HG03571 (cell line): ENCODE measurements at regions not wholly inside any gene's neighbourhood (a gene's known extent, or its start where the extent isn't known, plus 50 kb on each side); places are given as distances from the start of the nearest gene placed in this dataset.

Source experiments
- ATAC-seq: cut with Tn5 transposase; IDR thresholded peaks from one replicate; pipeline ENCODE4 v1.9.1; 2021; ENCODE audit not compliant: unreplicated experiment

GRCh38 chr10:44674536-44675386 lies 236.4 kb upstream of the TMEM72 start:
- no peak for ATAC-seq

DNA sequence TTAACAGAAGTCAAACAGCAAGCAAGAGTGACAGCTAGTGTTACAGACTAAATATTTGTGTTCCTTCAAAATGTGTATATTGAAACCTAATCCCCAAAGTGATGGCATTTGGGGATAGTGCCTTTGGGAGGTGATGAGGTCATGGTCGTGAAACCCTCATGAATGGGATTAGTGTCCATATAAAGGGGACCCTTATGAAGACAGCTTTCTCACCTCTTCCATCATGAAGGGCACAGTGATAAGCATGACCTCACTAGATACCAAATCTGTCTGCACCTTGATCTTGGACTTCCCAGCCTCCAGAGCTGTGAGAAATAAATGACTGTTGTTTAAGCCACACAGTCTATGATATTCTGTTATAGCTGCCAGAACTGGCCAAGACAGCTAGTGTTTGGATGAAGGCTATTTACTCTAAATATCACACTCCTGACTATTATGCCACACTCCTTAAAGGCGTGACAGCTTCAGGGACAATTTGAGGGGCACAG lies 235.7 kb upstream of the TMEM72 start:
- no peak for ATAC-seq

DNA sequence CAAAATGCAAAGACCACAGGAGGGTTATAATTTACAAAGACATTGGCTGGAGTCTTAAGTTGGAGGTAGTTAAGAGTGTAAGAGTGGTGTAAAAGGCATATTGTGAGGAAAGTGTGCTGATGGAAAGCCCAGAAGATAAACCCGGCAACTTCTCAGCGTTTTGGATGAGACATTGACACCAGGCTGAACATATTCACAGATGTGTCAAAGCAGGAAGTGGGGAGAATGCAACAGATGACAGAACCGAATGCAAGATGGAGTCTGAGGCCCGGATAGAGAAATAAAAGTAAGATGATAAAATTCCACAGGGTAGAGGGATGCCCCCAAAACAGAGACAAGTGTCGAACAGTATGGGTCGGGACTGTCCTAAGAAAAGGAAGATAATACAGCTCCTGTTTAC lies 230.4 kb upstream of the TMEM72 start:
- no peak for ATAC-seq

DNA sequence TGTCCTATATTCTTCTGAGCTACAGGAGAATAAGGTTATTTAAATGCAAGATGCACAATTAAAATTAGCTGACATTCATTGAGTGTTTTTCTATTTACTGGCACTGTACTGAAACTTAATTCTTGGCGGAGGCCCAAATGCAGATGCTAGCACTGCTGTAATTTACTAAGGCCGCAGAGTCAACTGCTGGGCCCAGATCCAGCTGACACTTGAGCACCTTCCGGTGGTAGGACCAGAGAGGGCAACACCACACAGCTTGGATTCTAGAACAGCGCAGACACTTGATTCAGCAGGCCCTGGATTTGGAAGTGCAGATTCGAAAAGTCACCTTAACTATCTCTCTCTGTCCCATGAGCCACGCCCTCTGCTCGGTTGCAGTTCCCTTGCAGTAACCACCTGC lies 228.6 kb upstream of the TMEM72 start:
- no peak for ATAC-seq

- ATAC-seq: no peak
Measured at GRCh38 chr10:44684661-44685060, 226.5 kb upstream of the TMEM72 start.

GRCh38 chr10:44685220-44685619 lies 225.9 kb upstream of the TMEM72 start:
- no peak for ATAC-seq

DNA sequence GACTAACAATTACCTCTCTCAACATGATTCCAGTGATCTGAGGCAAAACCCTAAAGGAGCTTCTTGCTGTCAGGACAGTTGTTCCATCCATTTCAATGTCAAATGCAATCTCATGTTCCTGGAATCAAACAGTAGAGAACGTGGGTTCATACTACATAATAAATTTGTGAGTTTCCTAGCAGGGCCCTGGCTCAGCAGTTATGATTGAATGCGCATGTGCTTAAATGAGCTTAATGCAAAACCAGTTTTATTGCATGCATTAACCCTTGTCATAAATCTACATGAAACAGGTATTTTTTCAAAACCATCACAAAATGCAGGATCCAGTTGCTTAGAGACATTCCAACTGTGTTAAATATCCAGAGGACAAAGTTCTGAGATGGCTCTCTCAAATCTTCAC lies 225.4 kb upstream of the TMEM72 start:
- ATAC-seq: no peak

DNA sequence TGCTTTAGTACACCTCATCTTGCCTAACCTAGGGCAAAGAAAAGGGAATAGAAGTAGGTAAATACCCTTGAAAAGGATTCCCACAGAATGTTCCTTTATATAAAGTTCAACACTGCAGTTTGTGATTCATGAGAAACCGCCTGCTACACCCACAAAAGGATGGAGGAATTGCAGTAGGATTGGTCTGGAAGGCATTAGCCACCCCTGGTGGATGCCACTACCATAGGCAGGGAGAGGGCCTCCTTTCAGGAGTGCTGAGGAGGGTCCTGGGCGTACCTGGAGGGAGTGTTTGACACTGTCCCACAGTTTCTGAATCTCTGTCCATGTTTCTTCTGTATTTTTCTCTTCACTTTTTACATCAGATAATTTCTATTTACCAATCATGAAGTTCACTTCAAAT lies 221.8 kb upstream of the TMEM72 start:
- no peak for ATAC-seq

DNA sequence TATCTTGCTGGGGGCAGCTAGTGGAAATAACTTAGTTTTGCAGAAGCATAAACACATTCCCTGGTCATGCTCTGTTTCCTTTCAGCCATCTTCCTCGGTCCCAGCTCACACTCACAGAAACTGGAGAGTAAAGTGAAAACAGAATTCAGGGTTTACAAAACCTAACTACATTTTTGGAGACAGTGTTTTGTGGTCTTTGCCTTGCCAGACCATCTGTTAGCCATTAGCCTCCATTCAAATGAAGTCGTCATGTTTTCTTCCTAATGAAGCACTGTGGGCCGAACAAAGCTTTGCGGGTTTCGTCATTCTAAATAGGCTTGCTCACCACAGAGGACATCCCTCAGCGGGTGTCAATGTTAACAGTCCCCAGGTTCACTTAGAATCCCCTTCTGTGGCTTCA lies 214.6 kb upstream of the TMEM72 start:
- no peak for ATAC-seq

DNA sequence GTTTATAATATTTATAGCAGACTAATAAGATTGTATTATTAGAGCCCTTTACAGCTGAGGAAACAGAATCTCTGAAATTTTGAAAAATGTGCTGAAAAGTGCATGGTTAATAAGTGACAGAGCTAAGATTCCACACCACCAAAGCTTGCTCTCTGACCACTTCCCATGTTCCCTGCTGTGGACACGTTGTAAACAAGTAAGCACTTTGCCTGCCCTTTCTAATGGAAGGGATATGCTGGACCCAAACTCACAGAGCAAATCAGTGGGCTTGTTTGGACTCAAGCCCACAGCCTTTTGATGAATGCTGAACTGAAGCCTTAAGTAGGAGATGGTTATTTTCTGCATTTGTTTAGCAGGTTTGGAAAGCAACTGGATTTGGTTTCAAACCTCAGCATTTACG lies 214.0 kb upstream of the TMEM72 start:
- ATAC-seq: no peak

DNA sequence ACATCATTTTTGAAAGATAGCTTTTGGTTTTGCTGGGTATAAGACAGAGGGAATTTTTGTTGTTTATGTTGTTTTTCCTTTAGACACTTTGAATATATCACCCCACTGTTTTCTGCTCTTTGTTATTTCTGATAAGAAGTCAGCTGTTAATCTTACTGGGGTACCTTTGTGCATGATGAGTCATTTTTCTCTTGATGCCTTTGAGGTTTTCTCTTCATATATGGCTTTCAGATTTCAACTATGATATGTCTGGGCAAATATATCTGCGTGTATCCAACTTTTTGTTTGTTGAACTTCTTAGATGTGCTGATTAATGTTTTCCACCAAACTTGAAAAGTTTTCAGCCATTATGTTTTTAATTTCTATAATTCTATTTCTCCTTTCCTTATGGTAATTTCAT lies 208.6 kb upstream of the TMEM72 start:
- no peak for ATAC-seq

DNA sequence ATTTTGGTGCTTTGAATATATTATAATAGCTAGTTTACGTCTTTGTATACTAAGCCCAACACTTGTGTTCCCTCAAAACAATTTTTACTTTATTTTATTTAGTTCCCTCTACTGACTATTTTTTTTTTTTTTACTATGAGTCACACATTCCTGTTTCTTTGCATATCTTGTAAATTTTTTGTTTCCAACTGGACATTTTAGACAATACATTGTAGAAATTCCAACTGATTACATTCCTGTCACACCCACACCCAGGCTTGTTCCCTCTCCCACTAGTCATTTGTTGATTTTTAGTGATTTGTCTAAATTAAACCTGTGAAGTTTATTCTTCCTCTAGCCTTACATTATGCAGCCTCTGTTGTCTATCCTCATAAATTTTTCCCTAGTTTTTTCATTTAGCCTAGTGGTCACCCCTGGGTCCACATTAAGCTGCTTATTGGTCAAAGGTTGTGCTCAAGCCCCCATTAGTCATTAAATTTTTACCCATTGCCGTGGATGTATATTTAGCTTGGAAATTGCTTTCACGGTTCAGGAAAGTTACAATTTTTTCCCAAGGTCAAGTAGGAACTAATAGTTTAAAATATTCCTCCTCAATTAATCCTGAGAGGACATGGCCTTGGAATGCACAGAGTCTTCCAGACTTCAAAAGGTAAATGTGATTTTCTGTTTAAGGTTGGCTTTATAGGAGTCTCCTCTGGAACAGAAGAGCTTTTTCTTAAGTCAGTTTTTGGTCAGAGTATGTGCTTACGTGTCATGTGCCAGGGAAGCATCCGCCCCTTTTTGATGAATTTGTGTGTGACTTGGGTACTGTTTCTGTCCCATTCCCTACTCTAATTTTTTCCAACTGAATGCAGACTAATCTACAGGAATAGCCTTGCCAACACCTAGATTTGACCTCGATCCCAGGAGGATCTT lies 207.6 kb upstream of the TMEM72 start:
- ATAC-seq: no peak

GRCh38 chr10:44704616-44705015 lies 206.5 kb upstream of the TMEM72 start:
- ATAC-seq: no peak

GRCh38 chr10:44706745-44707144 lies 204.4 kb upstream of the TMEM72 start:
- ATAC-seq: no peak

DNA sequence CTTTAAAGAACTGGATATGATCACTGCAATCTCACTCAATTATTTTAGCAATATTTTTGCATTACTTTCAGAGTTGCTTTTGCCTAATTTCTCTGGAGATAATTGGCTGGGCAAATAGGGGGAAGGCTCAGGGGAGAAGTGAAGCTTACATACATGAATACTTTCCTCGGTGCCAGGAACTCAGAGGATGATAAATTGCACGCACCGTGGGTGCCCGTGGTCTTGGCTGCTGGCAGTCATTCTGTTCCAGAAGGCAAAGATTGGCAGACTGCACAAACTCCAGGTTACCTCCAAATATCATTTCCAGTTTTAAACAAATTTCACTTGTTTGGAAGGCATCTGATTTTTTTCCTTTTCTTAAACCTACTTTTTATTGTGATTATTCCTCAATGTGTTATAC lies 197.8 kb upstream of the TMEM72 start:
- no peak for ATAC-seq

DNA sequence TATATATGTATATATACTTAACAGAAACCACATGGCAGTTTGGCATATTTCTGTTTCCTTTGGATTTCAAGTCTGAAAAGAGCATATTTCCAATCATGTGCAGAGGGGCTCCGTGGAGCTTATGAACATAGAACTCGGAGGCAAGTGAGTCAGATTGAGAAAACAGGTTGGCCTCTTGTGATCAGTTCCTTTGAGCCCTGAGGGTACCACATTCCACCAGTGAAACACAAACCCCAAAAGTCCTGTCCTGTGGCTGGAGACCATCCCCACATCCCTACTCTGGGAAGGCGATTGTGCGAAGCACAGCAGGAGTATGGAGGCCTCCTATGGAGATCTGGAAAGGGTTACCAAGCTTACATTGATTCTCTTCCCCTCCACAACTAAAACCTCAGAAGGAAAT lies 196.7 kb upstream of the TMEM72 start:
- ATAC-seq: no peak

DNA sequence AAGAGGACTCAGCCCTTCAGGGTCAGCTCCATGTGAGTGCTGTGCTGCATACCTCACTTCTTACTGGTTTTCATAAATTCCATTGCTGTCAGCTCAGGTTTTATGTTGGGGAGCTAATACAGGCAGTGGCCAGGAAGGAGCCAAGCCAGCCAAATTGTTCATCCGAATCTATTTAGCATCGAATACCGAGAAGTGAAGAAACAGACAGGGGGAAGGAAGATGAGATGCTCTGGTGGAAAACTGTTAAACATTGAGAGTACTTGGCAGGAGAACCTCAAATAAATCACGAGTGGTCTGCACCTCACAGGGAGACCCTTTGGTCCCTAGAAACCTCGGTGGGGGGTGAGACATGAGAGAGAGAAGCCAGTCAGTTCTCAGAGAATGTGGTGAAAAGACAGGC lies 196.0 kb upstream of the TMEM72 start:
- no peak for ATAC-seq

- ATAC-seq: no peak
Measured at GRCh38 chr10:44716470-44717015, 194.6 kb upstream of the TMEM72 start.

GRCh38 chr10:44723082-44723481 lies 188.1 kb upstream of the TMEM72 start:
- no peak for ATAC-seq

GRCh38 chr10:44723619-44724325 lies 187.4 kb upstream of the TMEM72 start:
- ATAC-seq: no peak
